Ascending aorta (tissue), 2 donors: ENCODE measurements at regions not wholly inside any gene's neighbourhood (a gene's known extent, or its start where the extent isn't known, plus 50 kb on each side); places are given as distances from the start of the nearest gene placed in this dataset.

Experiments used
- DNase-seq, 2 donors: peaks; one replicate each; pipeline ENCODE4 v3.0.0-alpha.2; 2019; ENCODE audit warnings: low spot score in 2 of 2
- H3K27ac ChIP-seq, 2 donors: fragments of 200-600 bp; sonication (generic); one replicate each; pipeline ENCODE4 v1.5.1; 2016 to 2017; ENCODE audit warnings: mild to moderate bottlenecking in 1 of 2
- H3K27me3 ChIP-seq: fragments of 200-600 bp; sonication (generic); one replicate; pipeline ENCODE4 v1.5.1; 2017
- H3K36me3 ChIP-seq, 2 donors: fragments of 200-600 bp; sonication (generic); one replicate each; pipeline ENCODE4 v1.5.1; 2016
- H3K4me1 ChIP-seq, 2 donors: fragments of 200-600 bp; sonication (generic); one replicate each; pipeline ENCODE4 v1.5.1; 2016 to 2017; ENCODE audit warnings: mild to moderate bottlenecking in 1 of 2
- H3K4me3 ChIP-seq, 2 donors: fragments of 200-600 bp; sonication (generic); one replicate each; pipeline ENCODE4 v1.5.1; 2016 to 2017; ENCODE audit warnings: mild to moderate bottlenecking in 1 of 2
- H3K9me3 ChIP-seq, 2 donors: fragments of 200-600 bp; sonication (generic); one replicate each; pipeline ENCODE4 v1.5.1; 2016
- CTCF ChIP-seq, 3 experiments: fragments of 200-600 bp in 2 of 3; fragments of 450-650 bp in 1 of 3; sonication (generic) in 2 of 3; IDR thresholded peaks; one replicate each; pipeline ENCODE4 v1.5.1; 2016 to 2019; ENCODE audit warnings: antibody characterized with exemption in 3 of 3, mild to moderate bottlenecking in 1 of 3, moderate library complexity in 1 of 3
- intact Hi-C: fragments of 100-400 bp; cut with DNase I; formaldehyde crosslinking; loops from one replicate; pipeline ENCODE4 v1.15.1; 2023

- Histone ChIP-seq H3K4me1 (peaks cover 1 to 11% of the 10 kb centered on the region in 2 donors), H3K4me3 (no peak overlapping the region), H3K27me3 (no peaks in the 10 kb centered on the region), H3K27ac (no peak overlapping the region), H3K9me3 (no peaks in the 10 kb centered on the region), H3K36me3 (peaks cover 0 to 5% of the 10 kb centered on the region in 2 donors)
- no peak for TF ChIP-seq CTCF (IDR thresholded peaks at IDR 0.05)
- no peak for DNase-seq
- intact Hi-C loops: no loop called here
Observed at GRCh38 chr2:120924924-120925323, 189.3 kb downstream of the GLI2 start.

- Histone ChIP-seq H3K36me3 (peaks cover 3 to 5% of the 10 kb centered on the region in 2 donors), H3K27ac (no peak overlapping the region), H3K27me3 (no peaks in the 10 kb centered on the region), H3K4me1 (no peaks in the 10 kb centered on the region), H3K9me3 (peaks cover 0 to 10% of the 10 kb centered on the region in 2 donors), H3K4me3 (no peak overlapping the region)
- intact Hi-C loops: no loop called here
- TF ChIP-seq CTCF (IDR thresholded peaks at IDR 0.05): no peak
- no peak for DNase-seq
Observed at GRCh38 chr2:120926463-120927264, 191.0 kb downstream of the GLI2 start.

GRCh38 chr2:120927265-120927628, 191.6 kb downstream of the GLI2 start:
- no peak overlapping the region for H3K27ac ChIP-seq

GRCh38 chr2:120929829-120930228, 194.2 kb downstream of the GLI2 start:
- TF ChIP-seq CTCF (IDR thresholded peaks at IDR 0.05): no peak
- Histone ChIP-seq H3K4me1 (peaks cover under 1 to 9% of the 10 kb centered on the region in 2 donors), H3K27ac (no peak overlapping the region), H3K4me3 (no peak overlapping the region), H3K36me3 (peaks cover 3 to 5% of the 10 kb centered on the region in 2 donors), H3K27me3 (no peaks in the 10 kb centered on the region), H3K9me3 (peaks cover 0 to 10% of the 10 kb centered on the region in 2 donors)
- intact Hi-C loops: no loop called here
- DNase-seq: no peak

More at GRCh38 chr2:120927265-120927628, 191.6 kb downstream of the GLI2 start:
- Histone ChIP-seq H3K36me3 (peaks cover 3 to 5% of the 10 kb centered on the region in 2 donors), H3K9me3 (peaks cover 0 to 10% of the 10 kb centered on the region in 2 donors), H3K4me1 (no peaks in the 10 kb centered on the region), H3K27me3 (no peaks in the 10 kb centered on the region), H3K4me3 (no peak overlapping the region)
- TF ChIP-seq CTCF (IDR thresholded peaks at IDR 0.05): no peak
- intact Hi-C loops: no loop called here
- DNase-seq: no peak

- intact Hi-C loops: no loop called here
- Histone ChIP-seq H3K4me1 (peaks cover 5 to 12% of the 10 kb centered on the region in 2 donors), H3K36me3 (peaks cover 3 to 5% of the 10 kb centered on the region in 2 donors), H3K9me3 (peaks cover 0 to 10% of the 10 kb centered on the region in 2 donors), H3K4me3 (no peak overlapping the region), H3K27ac (no peak overlapping the region), H3K27me3 (no peaks in the 10 kb centered on the region)
- no peak for DNase-seq
- no peak for TF ChIP-seq CTCF (IDR thresholded peaks at IDR 0.05)
Observed at GRCh38 chr2:120930236-120930635, 194.6 kb downstream of the GLI2 start.
